Stomach smooth muscle (tissue), 2 donors: ENCODE measurements at regions not wholly inside any gene's neighbourhood (a gene's known extent, or its start where the extent isn't known, plus 50 kb on each side); places are given as distances from the start of the nearest gene placed in this dataset.

ENCODE experiments used
- H3K27ac ChIP-seq: one replicate; pipeline ENCODE4 v1.7.0; 2013; ENCODE audit warnings: mild to moderate bottlenecking, low read length, inconsistent platforms
- H3K27me3 ChIP-seq, 2 donors: one replicate each; pipeline ENCODE4 v1.7.0; 2013; ENCODE audit warnings: low read length in 2 of 2; ENCODE audit not compliant: insufficient read depth in 2 of 2, control insufficient read depth in 1 of 2
- H3K36me3 ChIP-seq, 2 donors: one replicate each; pipeline ENCODE4 v1.7.0; 2013; ENCODE audit warnings: low read length in 2 of 2; ENCODE audit not compliant: control insufficient read depth in 2 of 2, insufficient read depth in 2 of 2
- H3K4me1 ChIP-seq: one replicate; pipeline ENCODE4 v1.7.0; 2013; ENCODE audit warnings: low read length; ENCODE audit not compliant: control insufficient read depth, insufficient read depth
- H3K4me3 ChIP-seq, 2 donors: one replicate each; pipeline ENCODE4 v1.7.0; 2013; ENCODE audit warnings: low read length in 2 of 2
- H3K9ac ChIP-seq, 2 donors: one replicate each; pipeline ENCODE4 v1.7.0; 2013; ENCODE audit warnings: low read length in 2 of 2, mild to moderate bottlenecking in 1 of 2
- H3K9me3 ChIP-seq, 2 donors: one replicate each; pipeline ENCODE4 v1.7.0; 2013; ENCODE audit warnings: low read length in 2 of 2; ENCODE audit not compliant: control insufficient read depth in 2 of 2
- donor health status: healthy.
- donor health status: Pancreatic carcinoma.

DNA sequence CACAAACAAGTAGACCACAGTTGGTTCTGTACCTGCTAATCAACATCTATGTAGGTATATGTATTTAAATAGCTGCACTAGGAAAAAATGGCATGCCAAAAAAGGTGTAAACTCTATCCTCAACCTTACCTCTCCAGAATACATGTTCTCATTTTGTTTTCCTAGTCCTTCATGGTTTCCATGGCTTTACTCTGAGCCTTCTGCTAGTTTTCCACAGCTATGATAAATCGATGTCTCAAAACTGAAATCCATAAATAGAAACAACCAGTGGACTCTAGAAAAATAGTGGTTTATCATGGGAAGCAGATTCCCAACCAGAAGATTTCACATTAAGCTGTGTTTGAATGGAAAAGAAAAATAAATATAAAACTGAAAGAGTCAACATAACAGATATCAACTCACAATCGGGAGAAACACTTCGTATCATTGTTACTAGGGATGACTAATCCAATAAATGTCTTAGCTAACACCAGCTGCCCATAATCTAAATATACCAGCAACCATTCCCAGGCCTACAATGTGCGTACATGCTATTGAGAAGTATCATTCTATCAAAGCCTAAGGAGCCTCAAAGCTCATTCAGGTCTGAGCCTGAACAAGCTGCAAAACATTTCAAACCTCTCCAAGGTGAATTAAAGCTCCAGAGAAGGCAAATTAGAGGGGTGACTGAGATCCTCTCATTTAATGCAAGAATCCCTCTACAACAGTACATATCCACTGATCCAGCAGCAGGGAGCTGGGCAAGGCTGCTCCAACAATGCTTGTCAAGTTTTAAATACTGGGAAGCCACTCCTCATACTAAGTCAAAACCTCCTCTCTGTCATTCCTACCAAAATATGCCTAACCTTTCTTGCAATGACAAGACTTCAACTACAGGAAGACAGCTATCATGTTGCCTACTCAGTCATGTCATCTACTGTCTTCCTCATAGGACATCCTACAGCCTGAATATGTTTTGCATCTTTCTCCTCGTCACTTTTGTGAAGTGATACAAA lies 90.2 kb downstream of the KCTD12 start:
- Histone ChIP-seq H3K27ac (no peak overlapping the region), H3K9me3 (no peaks in the 10 kb centered on the region), H3K4me1 (no peaks in the 10 kb centered on the region), H3K9ac (no peak overlapping the region), H3K4me3 (no peak overlapping the region), H3K27me3 (no peaks in the 10 kb centered on the region), H3K36me3 (no peaks in the 10 kb centered on the region)

DNA sequence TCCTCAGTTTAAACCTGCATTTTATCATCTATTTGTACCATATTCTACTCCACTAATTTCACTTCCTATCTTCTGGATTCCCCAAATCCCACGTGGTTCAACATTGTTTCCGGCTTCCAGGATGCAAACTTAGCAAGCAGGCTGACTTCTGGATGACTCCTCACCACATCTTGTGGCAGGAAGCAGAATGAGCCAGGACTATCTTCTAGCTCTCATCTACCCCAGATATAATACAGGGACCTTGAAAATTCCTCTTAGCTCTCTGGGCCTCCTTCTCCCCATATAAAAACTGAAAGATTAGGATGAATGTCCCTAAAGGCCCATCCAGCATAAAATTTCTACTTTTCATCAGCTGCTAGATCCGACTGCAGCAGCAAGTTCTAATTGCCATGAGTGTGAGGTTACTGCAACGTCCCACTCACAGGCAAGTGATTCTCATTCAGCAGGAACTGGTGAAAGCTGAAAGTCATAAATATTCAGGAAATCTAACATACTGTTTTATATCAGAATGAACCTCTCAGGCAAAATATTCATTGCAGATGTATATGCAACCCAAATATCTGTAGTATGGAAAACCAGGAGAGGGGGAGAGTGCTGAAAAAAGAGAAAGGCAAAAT lies 93.4 kb downstream of the KCTD12 start:
- H3K4me1 ChIP-seq: no peaks in the 10 kb centered on the region
- no peak overlapping the region for H3K4me3 ChIP-seq
- no peaks in the 10 kb centered on the region for H3K36me3 ChIP-seq
- no peak overlapping the region for H3K27ac ChIP-seq
- H3K9ac ChIP-seq: no peak overlapping the region
- H3K27me3 ChIP-seq: no peaks in the 10 kb centered on the region
- no peaks in the 10 kb centered on the region for H3K9me3 ChIP-seq

DNA sequence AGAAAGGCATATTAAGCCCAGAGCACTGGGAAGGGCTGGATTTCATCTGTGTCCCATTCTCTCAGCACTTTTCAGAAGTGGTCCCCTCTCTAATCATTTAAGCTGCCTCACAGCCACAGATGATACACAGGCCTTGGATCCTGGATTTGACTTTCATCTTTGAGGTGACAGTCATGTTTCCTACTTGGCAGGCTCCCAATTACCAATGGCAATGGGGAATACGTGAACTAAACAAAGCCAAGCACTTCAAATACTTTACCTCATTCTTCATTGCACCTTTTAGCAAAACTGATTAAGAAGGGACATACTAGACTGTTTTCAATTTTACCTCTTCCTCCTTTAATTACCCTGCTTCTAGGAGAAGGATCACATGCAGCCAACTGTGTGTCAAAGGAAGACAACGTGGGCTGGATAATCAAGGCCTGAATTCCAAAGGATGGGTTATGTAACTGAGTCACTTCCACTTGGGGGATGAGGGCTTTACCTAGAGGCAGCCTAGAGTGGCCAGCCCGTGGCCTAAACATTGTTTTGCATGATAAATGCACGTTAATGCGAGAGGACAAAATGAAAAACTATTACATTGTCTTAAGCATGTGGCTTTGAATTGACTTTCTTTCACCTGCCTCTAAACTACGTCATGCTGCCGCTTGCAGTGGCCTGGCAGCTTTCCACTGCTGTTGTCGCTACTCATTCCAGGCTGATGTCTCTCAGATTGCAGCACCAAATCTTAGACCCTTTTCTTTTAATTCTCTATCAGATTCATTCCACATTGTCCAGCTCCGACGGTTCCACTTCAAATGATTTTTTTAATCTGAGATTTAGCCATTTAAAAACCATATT lies 95.0 kb downstream of the KCTD12 start:
- no peaks in the 10 kb centered on the region for H3K4me1 ChIP-seq
- no peaks in the 10 kb centered on the region for H3K27me3 ChIP-seq
- H3K9me3 ChIP-seq: no peaks in the 10 kb centered on the region
- no peak overlapping the region for H3K27ac ChIP-seq
- H3K4me3 ChIP-seq: no peak overlapping the region
- no peak overlapping the region for H3K9ac ChIP-seq
- H3K36me3 ChIP-seq: no peaks in the 10 kb centered on the region

GRCh38 chr13:76790526-76790925 lies 95.7 kb downstream of the KCTD12 start:
- no peaks in the 10 kb centered on the region for H3K4me1 ChIP-seq
- H3K9me3 ChIP-seq: no peaks in the 10 kb centered on the region
- no peaks in the 10 kb centered on the region for H3K27me3 ChIP-seq
- no peak overlapping the region for H3K4me3 ChIP-seq
- no peak overlapping the region for H3K27ac ChIP-seq
- no peaks in the 10 kb centered on the region for H3K36me3 ChIP-seq
- H3K9ac ChIP-seq: no peak overlapping the region

DNA sequence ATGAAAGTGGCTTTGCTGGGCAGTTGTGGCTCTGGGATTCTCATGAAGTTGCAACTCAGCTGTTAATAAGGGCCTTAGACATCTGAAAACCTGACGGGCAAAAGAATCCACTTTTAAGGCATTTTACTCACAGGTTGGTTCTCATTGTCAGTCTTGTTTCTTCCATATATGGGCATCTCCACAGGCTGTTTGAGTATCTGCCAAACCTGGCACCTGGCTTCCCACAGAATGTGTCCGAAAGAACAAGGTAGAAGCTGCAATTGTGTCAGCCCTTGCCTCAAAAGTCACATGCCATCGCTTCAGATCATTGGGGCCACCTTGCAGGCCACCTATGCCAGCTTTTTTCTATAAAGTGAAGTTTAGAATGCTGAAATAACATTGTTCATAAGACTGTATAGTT lies 102.4 kb downstream of the KCTD12 start:
- Histone ChIP-seq H3K27ac (no peak overlapping the region), H3K4me1 (no peaks in the 10 kb centered on the region), H3K9ac (no peak overlapping the region), H3K36me3 (no peaks in the 10 kb centered on the region), H3K4me3 (no peak overlapping the region), H3K9me3 (no peaks in the 10 kb centered on the region), H3K27me3 (no peaks in the 10 kb centered on the region)

- Histone ChIP-seq H3K36me3 (no peaks in the 10 kb centered on the region), H3K27me3 (no peaks in the 10 kb centered on the region), H3K4me3 (no peak overlapping the region), H3K9ac (no peak overlapping the region), H3K4me1 (no peaks in the 10 kb centered on the region), H3K9me3 (no peaks in the 10 kb centered on the region), H3K27ac (no peak overlapping the region)
These were observed 107.4 kb downstream of the KCTD12 start for GRCh38 chr13:76778853-76779252.

GRCh38 chr13:76777096-76777495 lies 109.1 kb downstream of the KCTD12 start:
- H3K27ac ChIP-seq: no peak overlapping the region
- H3K9ac ChIP-seq: no peak overlapping the region
- H3K4me1 ChIP-seq: no peaks in the 10 kb centered on the region
- H3K36me3 ChIP-seq: no peaks in the 10 kb centered on the region
- H3K9me3 ChIP-seq: no peaks in the 10 kb centered on the region
- H3K4me3 ChIP-seq: no peak overlapping the region
- no peaks in the 10 kb centered on the region for H3K27me3 ChIP-seq

DNA sequence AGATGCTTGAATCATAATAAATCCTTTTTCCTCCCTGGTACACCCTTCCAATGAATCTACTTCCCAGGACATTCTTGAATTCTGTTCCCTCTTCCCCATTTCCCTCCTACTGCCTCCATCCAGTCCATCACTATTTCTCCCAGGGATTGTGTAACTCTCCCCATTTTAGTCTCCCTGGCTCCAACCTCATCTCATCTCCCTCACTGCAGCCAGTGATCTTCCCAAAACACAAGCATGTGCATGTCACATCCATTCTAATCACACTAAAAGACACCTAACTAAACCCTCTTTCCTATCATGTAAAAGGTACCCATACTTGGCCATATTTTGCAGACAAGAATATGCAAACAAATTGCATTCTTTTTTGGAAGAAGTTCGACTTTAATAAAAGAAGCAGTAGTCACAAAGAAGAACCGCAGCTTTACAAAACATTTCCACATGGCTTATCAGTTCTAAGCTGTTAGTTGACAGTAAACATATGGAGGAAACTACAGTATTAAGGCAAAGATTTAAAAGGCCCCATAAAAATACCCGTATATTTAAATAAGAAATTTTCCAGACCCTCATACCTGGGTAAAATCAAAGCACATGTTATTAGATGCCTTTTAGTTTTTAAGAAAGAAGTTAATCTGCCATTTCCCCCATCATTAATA lies 111.0 kb downstream of the KCTD12 start:
- Histone ChIP-seq H3K4me1 (no peaks in the 10 kb centered on the region), H3K36me3 (no peaks in the 10 kb centered on the region), H3K4me3 (no peak overlapping the region), H3K27ac (no peak overlapping the region), H3K9ac (no peak overlapping the region), H3K9me3 (no peaks in the 10 kb centered on the region), H3K27me3 (no peaks in the 10 kb centered on the region)

DNA sequence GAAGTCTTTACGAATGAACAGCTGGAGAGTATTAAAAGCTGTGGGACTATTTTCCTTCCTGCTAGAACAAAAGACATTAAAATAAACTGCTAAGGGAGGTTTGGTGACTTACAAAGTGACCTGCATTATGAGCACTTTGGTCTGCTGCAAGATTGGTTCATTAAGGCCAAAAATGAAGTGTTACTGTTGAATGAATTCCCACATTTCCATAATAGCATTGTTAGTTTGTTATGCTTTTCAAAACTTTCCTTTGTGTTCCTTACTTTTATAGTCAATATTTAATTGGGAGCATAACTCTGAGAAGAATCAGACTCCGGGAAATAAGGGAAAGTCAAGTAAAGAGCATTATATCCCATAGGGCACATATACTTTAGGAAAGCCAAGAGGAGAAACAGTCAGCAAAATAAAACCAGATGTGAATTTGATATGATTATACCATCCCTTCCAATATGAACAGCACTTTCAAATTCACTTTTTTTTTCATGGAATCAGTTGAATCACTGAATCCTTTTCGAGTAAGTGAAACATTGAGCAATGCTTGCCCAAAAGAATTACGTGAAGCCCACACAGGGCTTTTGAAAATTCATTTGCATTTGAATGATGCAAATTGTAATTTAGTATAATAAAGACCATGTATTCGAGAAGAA lies 112.6 kb downstream of the KCTD12 start:
- H3K4me1 ChIP-seq: no peaks in the 10 kb centered on the region
- H3K4me3 ChIP-seq: no peak overlapping the region
- H3K36me3 ChIP-seq: no peaks in the 10 kb centered on the region
- H3K27ac ChIP-seq: no peak overlapping the region
- no peaks in the 10 kb centered on the region for H3K27me3 ChIP-seq
- H3K9me3 ChIP-seq: no peaks in the 10 kb centered on the region
- H3K9ac ChIP-seq: no peak overlapping the region

- no peaks in the 10 kb centered on the region for H3K27me3 ChIP-seq
- no peak overlapping the region for H3K9ac ChIP-seq
- no peaks in the 10 kb centered on the region for H3K4me1 ChIP-seq
- H3K36me3 ChIP-seq: no peaks in the 10 kb centered on the region
- H3K9me3 ChIP-seq: no peaks in the 10 kb centered on the region
- no peak overlapping the region for H3K27ac ChIP-seq
- no peak overlapping the region for H3K4me3 ChIP-seq
These were observed 114.0 kb downstream of the KCTD12 start for GRCh38 chr13:76772241-76772640.
